ENCODE measurements at regions not wholly inside any gene's neighbourhood (a gene's known extent, or its start where the extent isn't known, plus 50 kb on each side); places are given as distances from the start of the nearest gene placed in this dataset.

DNA sequence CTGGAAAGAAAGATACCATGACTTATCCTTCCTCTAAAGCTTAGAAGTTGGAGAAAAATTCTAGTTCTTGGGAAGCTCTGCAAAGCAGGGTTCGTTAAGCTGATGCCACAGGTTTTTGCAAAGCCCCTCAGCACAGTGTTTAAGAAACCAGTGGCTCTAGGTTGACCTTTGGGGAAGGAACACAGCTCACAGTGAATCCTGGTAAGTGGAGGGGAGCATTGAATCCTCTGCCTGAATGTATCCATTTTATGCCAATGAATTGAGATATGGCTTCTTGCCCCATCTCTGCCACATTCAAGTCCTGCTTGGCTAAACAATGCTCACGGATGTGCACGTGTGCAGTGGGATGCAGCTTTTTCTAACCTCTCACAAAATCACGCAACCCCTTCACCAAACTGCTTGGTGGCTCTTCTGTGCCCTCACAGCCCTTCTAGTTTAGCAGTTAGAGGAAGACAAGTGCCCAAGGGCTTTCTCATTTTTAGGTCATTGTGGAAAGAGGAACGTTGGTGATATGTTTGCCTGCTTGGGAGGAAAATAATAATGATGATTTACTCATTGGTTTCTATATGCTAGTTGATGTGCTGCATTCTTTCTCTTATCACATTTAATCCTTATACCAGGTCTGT, 111.3 kb downstream of the DAD1 start:
- no peak for DNase-seq (ENCODE audit: low spot score)

- DNase-seq (ENCODE audit: low spot score) = no peak
These were observed 112.1 kb downstream of the DAD1 start for GRCh38 chr14:22476887-22477286.

GRCh38 chr14:22476005-22476751, 112.8 kb downstream of the DAD1 start:
- no peak for DNase-seq (ENCODE audit: low spot score)

DNA sequence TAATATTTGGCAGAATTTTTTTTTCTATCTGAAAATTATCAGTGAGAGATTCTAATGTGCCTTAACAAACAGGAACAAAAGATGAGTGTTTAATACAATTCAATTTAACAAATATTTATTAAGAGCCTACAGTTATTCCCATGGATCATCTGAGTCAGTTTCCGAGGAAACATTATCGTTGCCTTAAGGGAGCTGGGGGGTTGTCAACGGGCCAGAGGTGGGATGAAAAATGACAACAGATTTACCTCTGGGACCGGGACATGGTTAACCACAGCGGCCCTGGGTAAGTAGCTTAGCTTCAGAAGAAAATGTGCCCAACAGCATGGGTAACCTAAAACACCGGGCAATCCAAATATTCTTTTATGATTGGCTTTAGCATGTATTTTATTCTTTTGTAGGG, 113.6 kb downstream of the DAD1 start:
- no peak for DNase-seq (ENCODE audit: low spot score)

- no peak for DNase-seq (ENCODE audit: low spot score)
These were observed 114.2 kb downstream of the DAD1 start for GRCh38 chr14:22474730-22475351.

- DNase-seq (ENCODE audit: low spot score) = peak; percentile 76
These were observed 115.8 kb downstream of the DAD1 start for GRCh38 chr14:22472935-22473854.

DNA sequence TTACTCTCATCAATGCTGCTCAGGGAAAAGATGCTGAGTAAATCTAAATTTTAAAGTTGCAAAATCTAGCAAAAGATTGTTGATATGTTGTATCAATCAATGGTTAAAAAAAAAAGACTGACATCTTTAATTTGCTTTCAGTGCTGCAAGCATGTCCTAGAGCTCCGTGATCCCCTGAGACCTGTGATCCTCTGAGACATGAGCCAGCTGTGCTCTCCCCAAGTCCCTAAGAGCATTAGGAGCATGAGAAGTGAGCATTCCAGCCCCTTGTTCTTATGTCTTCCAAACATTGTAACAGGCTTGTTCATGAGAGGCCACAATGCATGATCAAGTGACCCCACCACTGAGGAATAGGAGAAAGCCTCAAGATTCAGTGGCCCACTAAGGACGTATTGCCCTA, 116.6 kb downstream of the DAD1 start:
- DNase-seq (ENCODE audit: low spot score) = no peak

DNA sequence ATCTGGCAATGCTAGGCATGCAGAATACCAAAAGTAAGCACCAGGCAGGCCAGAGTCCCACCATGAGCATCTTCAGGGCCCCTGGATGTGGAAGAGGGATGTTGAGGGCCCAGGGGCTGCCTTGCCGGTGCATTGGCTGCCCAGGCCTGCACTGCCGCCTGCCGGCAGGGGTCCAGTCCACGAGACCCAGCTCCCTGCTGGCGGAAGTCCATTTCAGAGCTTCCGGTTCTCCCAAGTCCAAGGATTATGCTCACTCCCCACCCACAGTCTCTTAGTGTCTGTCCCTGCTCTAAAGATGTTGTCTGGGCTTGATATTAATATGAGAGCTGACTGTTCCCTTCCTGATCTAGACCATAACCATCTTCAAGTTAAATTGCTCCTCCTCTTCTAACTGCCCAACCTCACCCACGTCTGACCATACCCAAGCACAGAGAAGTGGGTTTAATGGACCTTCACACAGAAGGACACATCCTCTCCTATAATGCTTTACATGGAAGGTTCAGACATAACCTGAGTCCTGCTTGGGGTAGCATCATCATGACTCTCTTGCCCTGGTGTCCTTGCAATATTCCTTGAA, 117.4 kb downstream of the DAD1 start:
- no peak for DNase-seq (ENCODE audit: low spot score)

GRCh38 chr14:22469538-22470303, 119.3 kb downstream of the DAD1 start:
- DNase-seq (ENCODE audit: low spot score) = peak; percentile 79

DNA sequence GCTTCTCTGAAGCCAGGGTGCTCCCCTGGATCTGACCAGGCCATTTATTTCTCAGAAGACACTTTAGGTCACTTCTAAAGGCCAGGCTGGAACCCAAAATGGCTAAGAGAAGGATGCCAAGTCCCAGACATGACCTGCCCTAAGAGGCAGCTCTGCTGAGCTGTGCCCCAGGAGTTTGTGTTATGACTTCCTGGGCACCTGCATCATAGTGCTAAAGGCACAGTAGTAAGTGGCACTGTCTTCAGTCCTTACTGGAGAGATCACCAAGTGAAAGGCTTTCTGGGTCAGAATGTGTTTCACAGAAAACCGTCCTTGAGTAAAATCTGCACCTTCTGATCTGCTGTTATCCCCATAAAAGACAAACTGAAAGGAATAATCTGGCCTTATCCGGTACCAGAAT, 120.2 kb downstream of the DAD1 start:
- no peak for DNase-seq (ENCODE audit: low spot score)

GRCh38 chr14:22466491-22466890, 122.5 kb downstream of the DAD1 start:
- no peak for DNase-seq (ENCODE audit: low spot score)

- DNase-seq (ENCODE audit: low spot score) = no peak
These were observed 123.7 kb downstream of the DAD1 start for GRCh38 chr14:22465201-22465840.

- no peak for DNase-seq (ENCODE audit: low spot score)
These were observed 124.4 kb downstream of the DAD1 start for GRCh38 chr14:22464422-22465142.

- DNase-seq (ENCODE audit: low spot score) = no peak
These were observed 125.3 kb downstream of the DAD1 start for GRCh38 chr14:22463763-22464173.

- DNase-seq (ENCODE audit: low spot score) = no peak
These were observed 126.1 kb downstream of the DAD1 start for GRCh38 chr14:22462923-22463322.

DNA sequence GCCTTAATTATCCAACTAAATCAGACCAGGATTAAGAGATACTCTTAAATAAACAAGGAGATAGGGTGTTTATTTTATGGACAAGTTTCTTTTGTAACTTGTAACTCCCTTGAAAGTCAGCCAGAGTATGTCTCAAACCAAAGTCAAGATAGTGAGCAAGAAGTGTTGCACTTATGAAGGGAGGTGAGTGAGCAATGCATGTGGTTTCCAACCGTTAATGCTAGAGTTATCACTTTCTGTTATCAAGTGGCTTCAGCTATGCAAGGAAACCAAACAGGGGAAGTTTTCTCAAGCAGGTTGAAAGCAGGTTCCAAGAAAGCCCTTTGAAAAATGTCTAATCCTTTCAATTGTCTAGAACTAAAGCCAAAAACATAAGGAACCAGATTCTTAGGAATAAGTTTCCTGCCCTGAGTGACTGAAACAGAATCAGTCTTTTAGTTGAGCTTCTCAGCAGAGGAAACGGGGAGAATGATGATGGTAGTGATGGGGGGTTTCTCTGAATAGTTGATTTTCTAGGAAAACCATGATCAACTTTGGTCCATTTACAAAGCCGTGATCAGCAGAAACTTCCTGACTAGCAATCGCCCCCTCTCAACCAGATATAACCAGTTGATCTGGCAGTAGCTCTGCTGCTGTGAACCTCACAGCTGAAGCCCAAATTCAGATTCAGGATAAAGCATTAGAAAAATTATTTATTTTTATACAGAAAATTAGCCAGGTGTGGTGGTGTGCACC, 128.4 kb downstream of the DAD1 start:
- DNase-seq (ENCODE audit: low spot score) = no peak

DNA sequence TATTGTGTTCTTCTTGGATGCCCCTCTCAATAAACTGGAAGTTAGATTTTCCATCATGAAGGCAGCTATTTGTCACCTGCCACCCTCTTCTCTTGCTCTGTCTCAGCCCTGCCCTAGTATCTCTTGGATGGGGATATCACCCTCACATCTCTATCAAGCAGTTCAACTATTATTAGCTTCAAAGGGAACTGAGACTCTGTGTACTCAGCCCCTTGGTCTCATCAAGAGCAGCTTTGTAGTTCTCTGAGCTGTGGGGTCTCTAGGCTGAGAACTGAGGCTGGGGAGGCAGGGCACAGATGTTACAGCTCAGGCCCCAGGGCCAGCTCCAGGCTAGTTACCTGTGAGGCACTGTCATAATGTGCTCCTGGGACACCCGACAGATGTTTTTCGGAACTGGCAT, 130.3 kb downstream of the DAD1 start:
- no peak for DNase-seq (ENCODE audit: low spot score)

DNA sequence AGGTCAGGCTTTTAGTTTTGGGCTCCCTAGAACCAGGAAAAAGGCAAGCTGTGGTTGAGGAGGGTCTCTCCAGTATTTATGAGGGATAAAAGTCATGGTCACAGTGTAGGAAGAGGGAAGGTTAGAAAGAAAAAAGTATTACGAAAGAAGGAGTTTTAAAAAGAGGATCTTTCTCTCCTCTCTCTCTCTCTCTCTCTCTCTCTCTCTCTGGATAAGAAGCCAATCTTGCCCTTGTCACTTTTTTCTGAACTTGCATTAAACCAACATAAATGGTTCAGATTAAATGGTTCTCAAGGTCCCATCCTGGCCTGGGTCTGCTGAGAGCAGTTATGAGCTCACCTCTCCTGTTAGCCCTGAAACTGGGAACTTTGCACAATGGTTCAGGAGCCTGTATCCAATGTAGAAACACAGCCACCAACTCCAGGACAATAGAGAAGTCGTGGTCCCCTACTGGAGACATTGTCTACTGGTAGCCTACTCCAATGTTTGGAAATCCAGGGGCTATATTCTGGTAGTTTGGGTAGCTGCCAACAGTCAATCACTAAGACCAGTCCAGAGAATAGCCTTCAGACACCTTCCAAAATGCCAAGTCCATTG, 131.9 kb downstream of the DAD1 start:
- DNase-seq (ENCODE audit: low spot score) = no peak

- DNase-seq (ENCODE audit: low spot score) = no peak
These were observed 132.6 kb downstream of the DAD1 start for GRCh38 chr14:22456421-22456820.

All from pons (tissue), 1 donor.